ENCODE measurements at regions not wholly inside any gene's neighbourhood (a gene's known extent, or its start where the extent isn't known, plus 50 kb on each side); places are given as distances from the start of the nearest gene placed in this dataset.

DNA sequence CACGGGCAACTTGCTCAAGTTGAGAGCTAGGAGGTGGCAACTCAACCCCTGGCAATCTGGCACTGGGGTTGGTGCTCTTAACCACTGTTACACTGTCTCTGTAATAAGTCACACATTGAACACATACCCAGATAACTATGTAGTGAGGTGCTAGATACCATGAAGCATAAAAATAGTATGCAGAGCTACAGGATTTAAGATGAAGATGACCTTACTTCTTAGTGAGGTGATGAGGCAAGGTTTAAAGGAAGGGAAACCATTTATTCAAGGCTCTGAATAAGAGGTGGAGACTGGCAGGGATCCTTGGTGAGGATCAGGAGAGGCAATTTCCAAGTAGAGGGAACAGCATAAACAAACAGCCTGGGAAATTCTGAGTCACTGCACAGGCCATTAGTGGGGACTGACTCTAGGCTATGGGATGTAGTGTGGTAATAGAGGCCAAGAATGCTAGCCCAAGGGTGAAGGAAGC, 67.6 kb upstream of the NR3C1 start:
- TF ChIP-seq, protein P1, sequence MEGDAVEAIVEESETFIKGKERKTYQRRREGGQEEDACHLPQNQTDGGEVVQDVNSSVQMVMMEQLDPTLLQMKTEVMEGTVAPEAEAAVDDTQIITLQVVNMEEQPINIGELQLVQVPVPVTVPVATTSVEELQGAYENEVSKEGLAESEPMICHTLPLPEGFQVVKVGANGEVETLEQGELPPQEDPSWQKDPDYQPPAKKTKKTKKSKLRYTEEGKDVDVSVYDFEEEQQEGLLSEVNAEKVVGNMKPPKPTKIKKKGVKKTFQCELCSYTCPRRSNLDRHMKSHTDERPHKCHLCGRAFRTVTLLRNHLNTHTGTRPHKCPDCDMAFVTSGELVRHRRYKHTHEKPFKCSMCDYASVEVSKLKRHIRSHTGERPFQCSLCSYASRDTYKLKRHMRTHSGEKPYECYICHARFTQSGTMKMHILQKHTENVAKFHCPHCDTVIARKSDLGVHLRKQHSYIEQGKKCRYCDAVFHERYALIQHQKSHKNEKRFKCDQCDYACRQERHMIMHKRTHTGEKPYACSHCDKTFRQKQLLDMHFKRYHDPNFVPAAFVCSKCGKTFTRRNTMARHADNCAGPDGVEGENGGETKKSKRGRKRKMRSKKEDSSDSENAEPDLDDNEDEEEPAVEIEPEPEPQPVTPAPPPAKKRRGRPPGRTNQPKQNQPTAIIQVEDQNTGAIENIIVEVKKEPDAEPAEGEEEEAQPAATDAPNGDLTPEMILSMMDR (IDR thresholded peaks at IDR 0.05) = no peak
- TF ChIP-seq POLR2A (IDR thresholded peaks at IDR 0.05) = no peak
- no peak for TF ChIP-seq EP300 (IDR thresholded peaks at IDR 0.05)

All from sigmoid colon (tissue), 4 donors.